Left lobe of liver (tissue), 2 donors: ENCODE measurements at regions not wholly inside any gene's neighbourhood (a gene's known extent, or its start where the extent isn't known, plus 50 kb on each side); places are given as distances from the start of the nearest gene placed in this dataset.
A peak's percentile ranks its signal among the peaks of the same experiment; 100 is the strongest.

Experiments used
- ATAC-seq: fragments of 200-7000 bp; cut with Tn5 transposase; one replicate; pipeline ENCODE4 v1.9.1; 2020; ENCODE audit warnings: mild to moderate bottlenecking, moderate library complexity
- DNase-seq: peaks from one replicate; pipeline ENCODE4 v3.0.0-alpha.2; 2020; ENCODE audit warnings: low spot score
- donor health status: DM: no; HTN: no; CAD: no; lungs with moderate emphysema.
- donor health status: DM: no; HTN: yes; CAD: no.

DNA sequence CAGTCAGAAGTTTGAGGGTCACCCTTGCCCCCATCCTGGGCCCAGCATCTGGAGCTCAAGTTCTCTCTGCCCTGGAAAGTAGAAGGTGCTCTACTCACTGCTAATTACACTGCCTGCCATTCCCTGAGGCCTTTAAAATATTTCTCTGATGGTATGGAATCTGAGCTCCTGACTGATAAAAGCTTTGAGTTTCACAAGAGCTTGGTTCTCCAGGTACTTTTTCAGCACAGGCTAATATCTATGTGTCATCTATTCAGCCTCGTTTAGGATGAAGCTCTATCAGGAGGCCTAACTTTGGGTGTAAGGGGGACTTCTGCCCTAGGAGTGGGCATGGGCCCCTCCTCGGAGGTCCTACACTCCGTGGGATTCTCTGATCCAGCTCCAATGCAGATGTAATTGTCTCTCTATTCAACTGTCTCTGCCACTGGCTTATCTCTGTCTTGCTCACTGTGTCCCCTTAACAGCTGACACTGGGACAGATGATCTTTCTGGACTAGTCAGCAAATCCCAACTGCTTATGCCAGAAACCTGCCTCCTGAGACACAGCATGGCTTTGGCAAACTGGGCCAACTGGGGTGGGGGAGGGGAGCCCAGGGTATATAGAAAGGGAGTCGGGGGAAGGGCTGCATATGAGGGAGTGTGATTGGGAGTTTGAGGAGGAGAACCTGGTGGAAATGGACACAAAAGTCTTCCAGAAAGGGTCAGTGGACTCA lies 104.2 kb upstream of the GADD45A start:
- ATAC-seq (no peak), DNase-seq (no peak)

DNA sequence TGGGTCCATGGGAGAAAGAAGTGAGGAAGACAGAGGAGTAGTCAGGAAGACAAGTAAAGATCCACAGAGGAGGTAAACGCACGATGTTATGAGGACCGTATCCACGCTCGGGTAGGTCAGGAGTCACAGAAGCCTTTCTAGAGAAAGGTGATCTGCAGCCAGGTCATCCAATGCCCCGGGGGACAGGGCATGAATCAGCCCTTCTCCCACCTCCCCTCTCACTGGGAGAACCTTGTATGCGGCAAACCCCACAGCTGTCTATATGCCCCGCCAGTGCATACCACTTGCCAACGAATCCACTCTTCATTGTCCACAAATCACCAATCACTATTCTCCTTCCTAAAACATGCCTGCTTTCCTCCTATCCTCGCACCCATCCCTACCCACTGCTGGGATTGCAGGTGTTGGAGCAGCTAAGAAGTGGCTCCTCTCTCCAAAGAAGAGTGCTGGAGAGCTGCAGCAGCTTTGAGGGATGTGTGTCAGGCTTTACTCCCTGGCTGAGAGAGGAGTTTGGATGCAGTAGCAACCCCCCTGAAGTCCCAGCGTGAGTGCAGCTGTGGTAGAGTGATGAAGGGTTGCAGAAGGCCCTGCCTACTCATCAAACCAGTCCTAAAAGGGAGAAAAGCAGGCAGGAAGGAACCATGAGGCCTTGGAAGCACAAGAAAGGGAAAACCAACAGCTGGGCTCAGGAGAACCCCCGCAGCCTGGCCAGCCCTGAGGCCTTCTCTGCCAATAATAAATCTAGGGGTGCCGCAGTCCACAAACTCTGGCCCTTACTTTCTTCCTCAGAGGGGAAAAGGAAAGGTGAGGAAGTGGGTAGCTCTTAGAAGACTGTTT lies 102.2 kb upstream of the GADD45A start:
- no peak for DNase-seq
- no peak for ATAC-seq

DNA sequence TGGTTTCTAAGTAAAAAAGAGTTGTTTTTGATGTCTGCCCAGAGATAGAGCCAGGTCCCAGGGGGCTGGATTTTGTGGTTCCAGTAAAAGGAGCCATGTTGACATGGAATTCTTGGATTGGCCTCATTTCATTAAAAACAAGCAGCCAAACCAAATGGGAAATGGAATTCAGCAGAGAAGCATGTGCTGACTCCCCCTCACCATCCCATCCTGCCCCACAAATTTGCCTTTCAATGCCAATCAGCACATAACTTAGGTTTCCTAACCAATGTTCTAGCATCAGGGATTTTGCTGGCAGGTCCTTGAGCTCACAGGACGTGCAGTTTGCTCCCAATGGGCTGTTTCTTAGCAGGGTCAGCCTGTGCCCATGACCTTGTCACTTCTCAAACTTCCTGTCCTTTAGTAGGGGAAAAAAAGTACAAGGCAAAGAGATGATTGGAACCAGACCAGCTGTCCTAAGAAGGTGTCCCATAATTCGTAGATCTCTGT lies 101.5 kb upstream of the GADD45A start:
- ATAC-seq (no peak), DNase-seq (no peak)

DNA sequence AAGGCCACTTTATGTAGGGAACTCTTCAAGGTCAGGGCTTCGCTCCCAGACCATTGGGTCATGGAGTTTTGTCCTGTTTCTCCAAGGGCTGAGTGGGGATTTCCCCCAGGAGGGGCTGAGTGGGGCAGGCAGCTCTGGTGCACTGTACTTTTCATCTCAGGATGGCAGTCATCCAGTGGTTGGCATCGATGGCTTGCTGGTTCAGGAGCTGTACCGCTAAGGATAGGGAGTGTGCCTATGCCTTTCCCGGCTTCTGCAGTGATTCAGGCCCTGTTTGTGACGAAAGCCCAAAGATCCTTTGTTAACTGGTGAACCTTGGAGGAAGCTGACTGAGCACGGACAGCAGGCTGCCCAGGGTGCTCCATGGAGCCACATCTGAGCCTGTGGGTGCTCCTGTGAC lies 100.1 kb upstream of the GADD45A start:
- no peak for DNase-seq
- peak; percentile 29 for ATAC-seq

DNA sequence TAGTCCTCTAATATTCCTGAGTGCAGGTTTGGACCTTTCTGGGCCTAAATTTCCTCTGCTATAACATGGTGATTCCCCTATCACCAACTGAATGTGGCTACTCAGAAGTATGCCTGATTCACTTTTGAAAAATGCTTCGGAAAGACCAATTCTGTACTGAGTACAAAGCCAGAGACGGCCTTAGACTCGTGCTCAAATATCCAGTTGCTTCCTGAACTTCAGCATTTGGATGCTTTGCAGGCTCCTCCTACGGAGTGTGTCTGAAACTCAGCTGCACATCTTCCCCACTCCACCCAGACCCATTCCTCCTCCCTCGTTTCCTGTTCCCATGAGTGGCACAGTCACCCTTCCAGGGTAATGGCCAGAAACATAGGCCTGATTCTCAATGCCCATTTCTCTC lies 98.4 kb upstream of the GADD45A start:
- DNase-seq (no peak), ATAC-seq (no peak)

DNA sequence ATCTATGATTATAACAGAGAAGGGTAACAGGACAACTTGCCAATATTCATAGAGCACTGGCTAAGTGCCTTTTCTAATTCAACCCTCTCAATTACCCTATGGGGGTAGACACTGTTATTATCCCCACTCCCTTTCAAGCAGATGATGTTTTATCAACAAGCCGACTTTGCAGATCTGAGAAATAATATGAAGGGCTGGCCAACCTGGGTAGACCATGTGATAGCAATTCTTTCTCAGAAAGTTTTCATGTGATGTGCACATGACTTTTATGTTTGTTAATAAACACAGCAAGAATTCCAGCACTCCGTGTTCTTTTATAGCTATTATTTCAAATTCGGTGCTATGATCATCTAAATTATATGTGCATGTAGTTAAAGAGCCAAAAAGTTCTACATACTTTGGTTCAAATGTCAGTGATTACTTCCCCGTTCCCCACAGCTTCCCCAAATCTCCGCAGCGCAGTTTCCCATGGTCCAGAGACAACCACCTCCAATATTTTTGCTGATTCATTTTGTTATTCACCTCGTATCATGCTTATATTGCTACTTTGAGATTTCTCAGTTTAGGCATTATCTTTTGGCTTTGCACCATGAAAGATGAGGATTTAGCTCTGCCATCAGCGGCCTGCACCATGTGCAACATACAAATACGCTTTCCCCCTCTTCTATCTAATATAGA lies 96.7 kb upstream of the GADD45A start:
- ATAC-seq (no peak), DNase-seq (no peak)

DNA sequence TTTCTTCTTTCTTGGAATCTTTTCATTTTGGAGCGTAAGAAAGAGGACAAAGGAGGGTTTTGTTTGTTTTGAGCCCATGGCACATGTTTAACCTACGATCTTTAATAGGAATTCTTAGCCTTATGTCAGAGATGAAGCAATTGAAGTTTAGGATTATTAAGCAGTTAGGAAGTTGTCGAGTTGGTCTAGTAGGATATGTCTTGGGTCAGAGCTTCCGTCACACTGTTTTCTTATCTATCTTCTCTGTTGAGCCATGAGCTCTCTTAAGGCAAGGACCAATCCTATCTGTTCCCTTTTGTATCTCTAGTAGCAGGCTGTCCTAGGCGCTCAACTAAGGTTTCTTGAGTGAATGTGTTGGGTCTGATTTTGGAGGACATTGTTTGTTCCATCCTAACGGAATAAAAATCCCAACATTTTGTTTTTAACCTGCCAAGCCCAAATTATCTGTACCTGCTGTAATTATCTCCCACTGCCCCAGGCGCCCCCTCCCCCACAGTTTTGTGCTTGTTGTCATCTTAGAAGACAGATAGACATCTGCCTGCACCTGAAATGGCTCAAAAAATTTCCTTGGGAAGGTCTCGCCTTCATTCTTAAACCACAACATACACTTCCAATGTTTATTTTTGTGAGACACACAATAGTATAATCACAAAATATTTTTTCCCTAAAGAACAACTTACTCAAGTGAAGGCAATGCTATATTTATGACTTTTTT lies 95.3 kb upstream of the GADD45A start:
- ATAC-seq (no peak), DNase-seq (no peak)

DNA sequence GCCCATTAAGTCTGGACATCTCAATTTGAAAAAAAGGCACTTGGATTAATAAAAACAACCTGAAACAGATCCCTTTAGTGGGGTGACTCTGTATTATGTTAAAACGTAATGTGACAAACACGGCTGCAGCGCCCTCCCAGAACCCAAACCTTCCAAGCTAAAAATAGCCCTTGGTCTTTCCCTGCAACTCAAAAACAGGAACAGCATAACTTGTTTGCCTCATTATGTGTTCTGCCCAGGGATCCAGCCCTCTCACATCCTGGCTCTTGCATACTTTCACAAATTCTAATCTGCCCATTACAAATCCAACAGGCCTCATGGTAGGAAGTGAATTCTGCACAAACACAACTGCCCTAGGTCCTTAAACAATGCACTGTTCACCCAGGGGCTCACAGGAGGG lies 94.7 kb upstream of the GADD45A start:
- no peak for DNase-seq
- ATAC-seq = peak; percentile 36

DNA sequence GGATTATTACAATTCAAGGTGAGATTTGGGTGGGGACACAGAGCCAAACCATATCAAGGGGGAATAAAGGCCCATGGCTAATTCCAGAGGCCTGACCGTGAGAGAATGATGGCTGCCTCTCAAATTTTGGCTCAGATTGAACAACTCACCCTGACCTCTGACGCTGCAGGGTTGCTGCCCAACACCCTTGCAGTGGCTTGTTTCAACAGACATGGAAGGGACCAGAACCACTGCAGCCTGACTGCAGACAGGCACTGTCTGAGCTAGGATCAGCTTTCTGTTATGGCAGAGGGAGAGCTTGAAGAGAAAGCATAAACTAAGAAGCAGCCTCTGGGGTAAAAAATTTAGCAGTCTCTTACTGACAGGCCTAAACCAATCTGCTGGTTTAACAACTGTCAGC lies 90.2 kb upstream of the GADD45A start:
- peak; percentile 70 for ATAC-seq

DNA sequence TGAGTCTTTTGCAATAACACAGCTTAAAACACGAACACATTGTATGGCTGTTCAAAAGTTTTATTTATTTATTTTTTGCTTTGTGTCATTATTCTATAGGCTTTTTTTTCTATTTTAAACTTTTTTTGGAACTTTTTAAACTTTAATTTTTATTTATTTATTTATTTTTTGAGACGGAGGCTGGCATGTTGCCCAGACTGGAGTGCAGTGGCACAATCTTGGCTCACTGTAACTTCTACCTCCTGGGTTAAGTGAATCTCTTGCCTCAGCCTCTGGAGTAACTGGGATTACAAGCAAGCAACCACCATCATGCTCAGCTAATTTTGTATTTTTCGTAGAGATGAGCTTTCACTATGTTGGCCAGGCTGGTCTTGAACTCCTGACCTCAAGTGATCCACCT lies 88.3 kb upstream of the GADD45A start:
- DNase-seq (no peak), ATAC-seq (no peak)

More for the DNA sequence above, 90.2 kb upstream of the GADD45A start:
- DNase-seq = no peak

DNA sequence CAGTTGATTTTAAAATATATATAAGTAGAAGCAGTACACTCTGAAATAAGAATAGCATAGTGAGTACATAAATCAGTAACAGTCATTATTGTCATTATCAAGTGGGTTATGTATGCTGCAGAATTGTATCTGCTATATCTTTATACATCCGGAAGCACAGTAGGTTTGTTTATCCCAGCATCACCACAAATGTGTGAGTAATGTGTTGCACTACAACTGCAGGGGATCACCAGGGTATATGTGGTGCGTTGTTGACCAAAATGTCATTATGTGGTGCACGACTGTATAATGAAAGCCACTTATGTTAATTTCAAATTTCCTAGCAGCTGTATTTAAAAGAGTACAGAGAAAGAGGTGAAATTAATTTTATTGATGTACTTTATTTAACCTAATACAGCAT lies 87.7 kb upstream of the GADD45A start:
- no peak for ATAC-seq

DNA sequence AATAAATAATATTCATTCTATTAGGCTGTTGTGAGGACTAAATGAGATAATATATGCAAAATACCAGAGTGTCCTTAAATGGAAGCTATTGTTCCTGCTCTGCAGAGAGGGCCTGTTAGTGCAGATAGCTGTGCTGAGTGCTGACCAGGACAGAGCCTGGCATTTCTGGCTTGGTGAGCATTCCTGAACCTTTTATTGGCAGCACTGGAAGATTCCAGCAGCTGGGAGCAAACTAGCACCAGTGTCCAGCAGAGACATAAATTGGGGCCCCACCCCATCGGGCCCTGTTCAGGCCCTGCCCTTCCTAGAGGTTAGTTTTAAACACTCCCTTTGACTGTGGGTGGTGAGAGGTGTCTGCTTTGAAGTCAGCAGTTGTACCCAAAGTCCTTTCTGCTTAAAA lies 85.9 kb upstream of the GADD45A start:
- DNase-seq = no peak
- ATAC-seq = peak; percentile 57

More for the DNA sequence above, 87.7 kb upstream of the GADD45A start:
- no peak for DNase-seq

DNA sequence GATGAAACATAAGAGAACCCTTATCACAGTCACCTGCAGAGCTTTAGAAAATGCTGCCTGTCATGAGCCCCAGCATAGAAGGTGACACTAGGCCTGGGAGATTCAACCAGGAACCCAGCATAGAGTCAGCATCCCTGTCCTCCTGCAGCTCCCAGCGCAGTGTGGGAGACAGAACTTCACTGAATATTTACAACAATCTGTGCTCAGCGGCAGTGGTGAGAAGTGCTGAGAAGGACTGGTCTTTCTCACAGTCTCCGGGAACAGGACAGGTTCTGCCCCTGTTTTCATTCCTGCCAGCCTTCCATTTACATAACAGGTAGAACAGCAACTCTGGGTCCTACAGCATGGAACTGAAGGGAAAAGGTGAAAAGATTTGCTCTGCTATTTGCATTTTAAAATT lies 83.5 kb upstream of the GADD45A start:
- no peak for DNase-seq
- ATAC-seq = no peak

DNA sequence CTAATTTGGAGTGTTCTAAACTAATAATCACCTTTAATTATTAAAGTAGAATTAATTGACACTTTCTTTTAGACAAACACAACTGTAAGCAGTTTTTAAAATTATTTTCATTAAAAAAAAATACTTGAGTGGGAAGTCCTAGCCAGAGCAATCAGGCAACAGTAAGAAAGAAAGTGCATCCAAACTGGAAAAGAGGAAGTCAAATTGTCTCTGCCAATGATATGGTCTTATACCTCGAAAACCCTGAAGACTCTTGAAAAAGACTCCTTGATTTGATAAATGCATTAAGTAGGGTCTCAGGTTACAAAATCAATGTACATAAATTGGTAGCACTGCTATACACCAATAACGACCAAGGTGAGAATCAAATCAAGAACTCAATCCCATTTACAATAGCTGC lies 83.0 kb upstream of the GADD45A start:
- ATAC-seq (no peak), DNase-seq (no peak)

DNA sequence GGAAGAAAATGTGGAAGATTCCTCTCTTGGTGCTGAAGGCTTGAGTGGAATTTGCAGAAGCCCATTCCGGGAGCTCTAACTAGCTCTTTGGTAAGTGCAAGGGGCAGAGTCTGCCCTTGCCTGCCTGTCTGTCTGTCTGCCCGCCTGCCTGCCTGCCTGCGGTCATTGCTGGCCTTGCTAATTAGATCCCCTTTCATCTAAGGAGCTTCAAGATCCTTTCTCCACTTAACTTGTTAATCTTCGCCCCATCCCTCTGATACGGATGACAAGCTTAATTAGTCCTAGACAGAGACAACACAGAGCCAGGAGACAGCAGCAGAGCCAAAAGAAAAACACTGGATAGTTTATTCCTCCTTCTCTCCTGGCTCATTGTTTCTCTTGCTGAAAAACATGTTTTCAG lies 80.2 kb upstream of the GADD45A start:
- DNase-seq = no peak
- ATAC-seq = no peak

DNA sequence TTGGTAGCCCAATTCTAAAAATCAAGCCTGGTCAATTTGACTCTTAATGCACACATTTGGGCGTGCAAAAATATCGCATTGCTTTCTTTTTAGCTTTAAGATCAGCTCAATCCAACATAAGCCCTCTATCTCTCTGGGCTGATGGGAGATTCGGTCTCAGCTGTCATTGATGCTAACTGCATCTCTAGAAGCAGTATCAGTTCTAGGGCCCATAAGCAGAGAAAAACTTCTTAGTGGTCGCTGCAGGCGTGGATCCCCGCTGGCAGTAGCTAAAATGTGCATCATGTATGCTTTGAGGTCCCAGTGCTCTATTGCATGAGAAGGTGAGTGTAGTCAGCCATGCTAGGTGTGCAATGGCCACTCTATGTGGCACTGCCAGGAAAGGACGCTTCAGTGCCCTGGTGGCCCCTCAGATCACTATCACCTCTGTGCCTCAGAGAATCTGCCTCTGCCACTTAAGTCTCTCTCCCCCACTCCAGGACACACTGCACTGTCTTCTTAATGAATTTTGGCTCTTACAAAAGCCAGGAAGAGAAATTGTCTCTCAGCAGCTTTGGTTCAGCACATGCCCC lies 79.7 kb upstream of the GADD45A start:
- DNase-seq (no peak), ATAC-seq (no peak)

DNA sequence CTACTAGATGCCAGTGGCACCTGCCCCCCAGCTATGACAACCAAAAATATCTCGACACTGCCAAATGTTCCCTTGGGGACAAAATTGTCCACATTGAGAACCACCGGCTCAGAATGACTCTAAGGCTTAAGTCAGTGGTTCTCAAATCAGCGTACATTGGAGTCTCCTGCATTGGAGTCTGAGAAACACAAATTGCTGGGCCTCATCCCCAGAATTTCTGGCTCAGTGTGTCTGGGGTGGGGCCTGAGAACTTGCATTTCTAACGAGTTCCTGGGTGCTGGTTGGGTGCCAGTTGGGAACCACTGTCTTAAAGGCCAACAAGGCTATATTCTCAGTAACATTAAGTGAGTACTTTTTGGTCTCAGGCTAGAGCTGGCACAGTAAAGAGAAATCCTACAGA lies 77.7 kb upstream of the GADD45A start:
- ATAC-seq (no peak), DNase-seq (no peak)

DNA sequence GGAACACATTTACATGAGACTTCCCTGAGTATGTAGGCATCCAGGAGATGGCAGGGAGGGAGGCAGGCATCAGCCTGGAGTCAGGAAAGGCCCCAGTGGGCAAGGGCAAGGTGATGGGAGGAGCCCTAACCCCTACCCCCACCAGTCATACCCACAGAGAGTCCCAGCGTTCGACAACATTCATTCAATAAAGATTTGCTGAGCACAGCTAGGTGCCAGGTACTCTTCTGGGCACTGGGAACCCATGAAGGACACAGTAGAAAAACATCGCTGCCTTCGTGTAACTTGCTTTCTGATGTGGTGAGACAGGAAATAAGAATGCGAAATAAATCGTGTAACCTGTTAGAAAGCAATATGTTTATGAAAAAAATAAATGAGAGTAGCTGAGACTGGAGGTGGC lies 77.3 kb upstream of the GADD45A start:
- no peak for DNase-seq
- ATAC-seq = no peak

DNA sequence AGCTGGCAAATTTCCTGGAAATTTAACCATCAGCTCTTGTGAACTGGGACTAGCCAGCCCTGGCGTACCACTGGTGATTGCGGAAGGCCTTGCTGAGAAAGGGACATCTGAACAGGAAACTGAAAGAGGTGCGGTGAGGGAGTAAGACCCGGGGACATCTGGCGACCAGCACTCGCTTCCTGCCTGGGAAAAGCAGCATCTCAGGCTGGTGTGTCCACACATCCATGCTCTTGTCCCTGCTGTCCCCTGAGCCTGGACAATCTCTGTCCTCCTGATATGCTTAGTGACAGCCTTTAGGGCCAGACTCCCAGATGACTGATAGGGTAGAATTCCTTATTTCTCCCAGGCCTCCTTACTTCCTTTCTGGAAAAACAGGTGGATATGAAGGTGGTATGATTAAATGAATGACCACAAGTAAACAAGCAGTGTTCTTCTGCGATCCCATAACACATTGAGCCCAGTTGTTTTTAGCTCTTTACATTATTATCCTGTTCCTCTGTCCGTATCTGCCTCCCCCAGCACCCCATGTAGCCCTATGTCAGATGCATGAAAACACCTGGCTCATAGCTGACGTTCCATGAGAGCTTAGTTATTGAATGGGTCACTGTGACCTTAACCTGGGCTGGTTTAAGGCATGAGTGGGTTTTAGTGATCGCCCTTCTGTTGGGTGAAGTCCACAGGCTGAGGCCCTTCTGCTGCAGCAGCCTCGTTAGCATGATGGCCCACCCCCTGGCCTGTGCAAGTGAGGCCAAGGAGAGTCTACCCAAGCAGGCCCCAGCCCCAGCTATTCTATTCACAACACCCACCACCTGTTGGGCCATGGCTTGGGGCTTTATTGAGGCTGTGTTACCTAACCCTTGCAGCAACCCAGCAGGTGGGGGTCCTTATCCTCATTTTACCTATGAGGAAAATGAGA lies 76.1 kb upstream of the GADD45A start:
- no peak for DNase-seq
- no peak for ATAC-seq
